Heart right ventricle (tissue), 16 donors: ENCODE measurements at regions not wholly inside any gene's neighbourhood (a gene's known extent, or its start where the extent isn't known, plus 50 kb on each side); places are given as distances from the start of the nearest gene placed in this dataset.

ENCODE experiments used
- ATAC-seq, 8 donors: fragments of 200-7000 bp; cut with Tn5 transposase; one replicate each; pipeline ENCODE4 v1.9.1; 2020; ENCODE audit warnings: mild to moderate bottlenecking in 8 of 8, moderate library complexity in 8 of 8, moderate number of reproducible peaks in 1 of 8
- DNase-seq, 2 donors: peaks; one replicate each; pipeline ENCODE4 v3.0.0-alpha.2; 2020
- H3K27ac ChIP-seq, 10 donors: fragments of 200-600 bp; sonication (generic) in 2 of 10; one replicate each; pipeline versions ENCODE4 v1.5.0 to v1.8.0; 2020 to 2022; ENCODE audit warnings: mild to moderate bottlenecking in 3 of 10
- H3K27me3 ChIP-seq, 7 donors: fragments of 200-600 bp; one replicate each; pipeline ENCODE4 v1.8.0; 2021 to 2022; ENCODE audit warnings: mild to moderate bottlenecking in 2 of 7
- H3K36me3 ChIP-seq, 9 donors: fragments of 200-600 bp; sonication (generic) in 1 of 9; one replicate each; pipeline versions ENCODE4 v1.5.0 to v1.8.0; 2020 to 2022; ENCODE audit warnings: mild to moderate bottlenecking in 2 of 9
- H3K4me1 ChIP-seq, 9 donors: fragments of 200-600 bp; sonication (generic) in 1 of 9; one replicate each; pipeline versions ENCODE4 v1.5.0 to v1.8.0; 2020 to 2022; ENCODE audit warnings: mild to moderate bottlenecking in 4 of 9
- H3K4me3 ChIP-seq, 10 donors: fragments of 200-600 bp; sonication (generic) in 2 of 10; one replicate each; pipeline versions ENCODE4 v1.5.0 to v1.8.0; 2020 to 2022; ENCODE audit warnings: mild to moderate bottlenecking in 7 of 10, moderate library complexity in 2 of 10
- H3K9me3 ChIP-seq, 11 donors: fragments of 200-600 bp in 10 of 11; sonication (generic) in 2 of 11; one replicate each; pipeline versions ENCODE4 v1.5.0 to v1.8.0; 2013 to 2022; ENCODE audit warnings: mild to moderate bottlenecking in 2 of 11, control low read depth in 1 of 11, moderate library complexity in 1 of 11
- CTCF ChIP-seq, 9 donors: fragments of 200-600 bp; sonication (generic) in 2 of 9; IDR thresholded peaks; one replicate each; pipeline versions ENCODE4 v1.5.0 to v1.8.0; 2021 to 2022; ENCODE audit warnings: antibody characterized with exemption in 9 of 9, mild to moderate bottlenecking in 5 of 9, moderate library complexity in 1 of 9
- WGBS, 2 donors: extraction: QIAGEN DNeasy Blood & Tissue Kit; methylation state at CpG; one replicate each; pipeline ENCODE4 v1.1.7; 2013; ENCODE audit warnings: inconsistent platforms in 1 of 2; 5-methylcytosine and 5-hydroxymethylcytosine counted together
- intact Hi-C, 10 donors: fragments of 100-400 bp; cut with DNase I; formaldehyde crosslinking; loops; one replicate each; pipeline versions ENCODE4 v1.11.1 to v1.14.2; 2022
- donor health status: Arrhythmogenic right ventricular cardiomyopathy.
- donor health status: ischemic (EF 13 %, LVEDD 7.1; RV severe dilation, severe dysfunction).
- donor health status: healthy with polysubstance abuse.
- donor health status: DM: no; HTN: yes; CAD: no.
- donor health status: DM: no; HTN: no; CAD: no.
- donor health status: ischemic (EF 25% LVEDD 6.9; RV normal size, moderate dysfunction).
- donor health status: ischemic (EF 25% LVEDD 5.7; RV mildly dilated, moderate dysfunction).
- donor health status: healthy.
- donor health status: DM: yes; HTN: yes; CAD: no.
- donor health status: Ischemic cardiomyopathy.
- donor health status: ischemic (EF 35%, LVEDD 5.7; RV mildly dilated, moderate dysfunction).
- donor health status: nonischemic (EF 11% LVEDD 7.7; RV severe dilation, severe dysfunction).
- donor health status: DM: yes; HTN: yes; CAD: no.
- donor health status: PGD.
- donor health status: ischemic (EF 29% LVEDD 5.4; RV normal size, mild dysfunction).
- donor health status: nonischemic (EF 23%, LVEDD 6.1; RV moderate dilation, normal function).

GRCh38 chr7:96933067-96933645, 72.2 kb upstream of the DLX6 start:
- intact Hi-C loops: no loop called here
- Histone ChIP-seq H3K27me3 (peaks cover 0 to 4% (median 0%) of the 10 kb centered on the region in 7 donors), H3K4me1 (no peaks in the 10 kb centered on the region), H3K27ac (no peak overlapping the region), H3K9me3 (no peaks in the 10 kb centered on the region), H3K36me3 (no peaks in the 10 kb centered on the region), H3K4me3 (no peak overlapping the region)
- no peak for TF ChIP-seq CTCF (IDR thresholded peaks at IDR 0.05)
- DNase-seq (no peak), ATAC-seq (no peak)
- 68 to 76% methylated on average over 9 of the region's 9 CpGs for WGBS, 2 donors

GRCh38 chr7:96936621-96937020, 68.7 kb upstream of the DLX6 start:
- intact Hi-C loops: no loop called here
- ATAC-seq (no peak), DNase-seq (no peak)
- Histone ChIP-seq H3K27me3 (peaks cover 0 to 6% (median 0%) of the 10 kb centered on the region in 7 donors), H3K4me3 (no peak overlapping the region), H3K27ac (no peak overlapping the region), H3K4me1 (no peaks in the 10 kb centered on the region), H3K36me3 (no peaks in the 10 kb centered on the region), H3K9me3 (no peaks in the 10 kb centered on the region)
- no peak for TF ChIP-seq CTCF (IDR thresholded peaks at IDR 0.05)
- WGBS, 2 donors: 74 to 79% methylated on average over 2 of the region's 2 CpGs

GRCh38 chr7:96942112-96942511, 63.2 kb upstream of the DLX6 start:
- H3K4me3 ChIP-seq: no peak overlapping the region
- DNase-seq (no peak), ATAC-seq (no peak)
- H3K36me3 ChIP-seq: no peaks in the 10 kb centered on the region
- intact Hi-C loops: loop anchor here in 1 of 10 donors (10.0 kb wide), 1 partner anchor 93 kb away; no protein-coding TSS in a partner anchor
- no peaks in the 10 kb centered on the region for H3K9me3 ChIP-seq
- 79 to 82% methylated on average over 4 of the region's 4 CpGs for WGBS, 2 donors
- peaks cover 0 to 10% (median 3%) of the 10 kb centered on the region in 7 donors for H3K27me3 ChIP-seq
- H3K27ac ChIP-seq: no peak overlapping the region
- no peaks in the 10 kb centered on the region for H3K4me1 ChIP-seq
- no peak for TF ChIP-seq CTCF (IDR thresholded peaks at IDR 0.05)

GRCh38 chr7:96949766-96950165, 55.6 kb upstream of the DLX6 start:
- no peaks in the 10 kb centered on the region for H3K4me1 ChIP-seq
- no peak for DNase-seq
- TF ChIP-seq CTCF (IDR thresholded peaks at IDR 0.05): no peak
- H3K9me3 ChIP-seq: no peaks in the 10 kb centered on the region
- 81 to 92% methylated on average over 5 of the region's 5 CpGs for WGBS, 2 donors
- peaks cover 0 to 9% (median 0%) of the 10 kb centered on the region in 7 donors for H3K27me3 ChIP-seq
- H3K27ac ChIP-seq: no peak overlapping the region
- no peaks in the 10 kb centered on the region for H3K36me3 ChIP-seq
- intact Hi-C loops: loop anchor here in 1 of 10 donors (10.0 kb wide), 1 partner anchor 85 kb away; no protein-coding TSS in a partner anchor
- H3K4me3 ChIP-seq: no peak overlapping the region
- no peak for ATAC-seq
